ENCODE measurements at regions not wholly inside any gene's neighbourhood (a gene's known extent, or its start where the extent isn't known, plus 50 kb on each side); places are given as distances from the start of the nearest gene placed in this dataset.

DNA sequence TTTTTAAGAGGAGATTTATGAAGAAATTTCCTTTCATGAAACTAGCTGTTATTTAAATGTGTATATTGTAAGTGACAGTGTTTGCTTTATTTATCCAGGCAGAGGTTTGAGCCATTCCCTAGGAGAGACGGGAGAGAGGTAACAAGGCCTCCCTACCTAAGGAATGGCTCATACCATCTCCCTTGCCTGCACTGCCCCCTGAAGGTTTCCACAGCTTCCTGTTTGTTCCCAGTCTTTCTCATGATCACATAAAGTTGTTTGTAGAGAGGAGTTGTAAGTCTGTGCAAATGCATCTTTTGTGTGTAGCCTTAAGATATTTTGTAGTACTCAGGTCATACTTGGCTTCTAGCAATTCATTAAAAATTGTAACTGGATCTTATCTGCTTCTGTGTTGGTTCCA, 1504.5 kb upstream of the PCDH10 start:
- TF ChIP-seq, protein P1, sequence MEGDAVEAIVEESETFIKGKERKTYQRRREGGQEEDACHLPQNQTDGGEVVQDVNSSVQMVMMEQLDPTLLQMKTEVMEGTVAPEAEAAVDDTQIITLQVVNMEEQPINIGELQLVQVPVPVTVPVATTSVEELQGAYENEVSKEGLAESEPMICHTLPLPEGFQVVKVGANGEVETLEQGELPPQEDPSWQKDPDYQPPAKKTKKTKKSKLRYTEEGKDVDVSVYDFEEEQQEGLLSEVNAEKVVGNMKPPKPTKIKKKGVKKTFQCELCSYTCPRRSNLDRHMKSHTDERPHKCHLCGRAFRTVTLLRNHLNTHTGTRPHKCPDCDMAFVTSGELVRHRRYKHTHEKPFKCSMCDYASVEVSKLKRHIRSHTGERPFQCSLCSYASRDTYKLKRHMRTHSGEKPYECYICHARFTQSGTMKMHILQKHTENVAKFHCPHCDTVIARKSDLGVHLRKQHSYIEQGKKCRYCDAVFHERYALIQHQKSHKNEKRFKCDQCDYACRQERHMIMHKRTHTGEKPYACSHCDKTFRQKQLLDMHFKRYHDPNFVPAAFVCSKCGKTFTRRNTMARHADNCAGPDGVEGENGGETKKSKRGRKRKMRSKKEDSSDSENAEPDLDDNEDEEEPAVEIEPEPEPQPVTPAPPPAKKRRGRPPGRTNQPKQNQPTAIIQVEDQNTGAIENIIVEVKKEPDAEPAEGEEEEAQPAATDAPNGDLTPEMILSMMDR (IDR thresholded peaks at IDR 0.05; ENCODE audit: low read depth, low read length): no peak
- no peak for TF ChIP-seq POLR2A (IDR thresholded peaks at IDR 0.05; ENCODE audit: extremely low read depth, insufficient read length)
